Panc1 (cell line): ENCODE measurements at regions not wholly inside any gene's neighbourhood (a gene's known extent, or its start where the extent isn't known, plus 50 kb on each side); places are given as distances from the start of the nearest gene placed in this dataset.

Source experiments
- CTCF ChIP-seq: fragments of 450-650 bp; IDR thresholded peaks from 2 replicates; pipeline ENCODE4 v1.5.1; 2017; ENCODE audit warnings: mild to moderate bottlenecking
- POLR2AphosphoS5 ChIP-seq: IDR thresholded peaks from 2 replicates; pipeline ENCODE4 v1.6.1; 2012; ENCODE audit warnings: mild to moderate bottlenecking, low read depth, low read length, moderate library complexity

GRCh38 chr1:55695151-55695550 lies 480.0 kb upstream of the USP24 start:
- TF ChIP-seq CTCF: no peak
- TF ChIP-seq POLR2AphosphoS5: no peak
